HG02678 (cell line): ENCODE measurements at regions not wholly inside any gene's neighbourhood (a gene's known extent, or its start where the extent isn't known, plus 50 kb on each side); places are given as distances from the start of the nearest gene placed in this dataset.
"Not testable (repeated sequence)": the region's sequence is repeated elsewhere in the genome, so short reads cannot be mapped to it uniquely, and the experiment has no call there.

ENCODE experiments used
- ATAC-seq: cut with Tn5 transposase; IDR thresholded peaks from one replicate; pipeline ENCODE4 v1.9.1; 2021; ENCODE audit warnings: mild to moderate bottlenecking, moderate library complexity; ENCODE audit not compliant: unreplicated experiment

GRCh38 chr3:18988614-18989229 is 159.6 kb upstream of the KCNH8 start:
- no peak for ATAC-seq

- no peak for ATAC-seq
Observed at GRCh38 chr3:18987862-18988447, 160.4 kb upstream of the KCNH8 start.

GRCh38 chr3:18987070-18987469 is 161.2 kb upstream of the KCNH8 start:
- no peak for ATAC-seq

- no peak for ATAC-seq
Observed at GRCh38 chr3:18982920-18983319, 165.4 kb upstream of the KCNH8 start.

GRCh38 chr3:18976102-18976501 is 172.2 kb upstream of the KCNH8 start:
- not testable (repeated sequence) for ATAC-seq

- no peak for ATAC-seq
Observed at GRCh38 chr3:18968120-18968519, 180.2 kb upstream of the KCNH8 start.

- no peak for ATAC-seq
Observed at GRCh38 chr3:18965781-18966180, 182.5 kb upstream of the KCNH8 start.

- ATAC-seq = no peak
Observed at GRCh38 chr3:18964640-18965039, 183.7 kb upstream of the KCNH8 start.

- ATAC-seq = no peak
Observed at GRCh38 chr3:18951333-18951732, 197.0 kb upstream of the KCNH8 start.

- ATAC-seq = no peak
Observed at GRCh38 chr3:18946524-18946923, 201.8 kb upstream of the KCNH8 start.

GRCh38 chr3:18937574-18937973 is 210.7 kb upstream of the KCNH8 start:
- no peak for ATAC-seq

GRCh38 chr3:18919158-18919557 is 229.2 kb upstream of the KCNH8 start:
- ATAC-seq = no peak

GRCh38 chr3:18917923-18918322 is 230.4 kb upstream of the KCNH8 start:
- no peak for ATAC-seq

- no peak for ATAC-seq
Observed at GRCh38 chr3:18902081-18902793, 246.1 kb upstream of the KCNH8 start.

GRCh38 chr3:18901571-18901970 is 246.7 kb upstream of the KCNH8 start:
- no peak for ATAC-seq

GRCh38 chr3:18900994-18901393 is 247.3 kb upstream of the KCNH8 start:
- peak; percentile 79 for ATAC-seq

GRCh38 chr3:18898911-18899310 is 249.4 kb upstream of the KCNH8 start:
- no peak for ATAC-seq

GRCh38 chr3:18892756-18893155 is 255.6 kb upstream of the KCNH8 start:
- ATAC-seq = no peak

- no peak for ATAC-seq
Observed at GRCh38 chr3:18892047-18892446, 256.3 kb upstream of the KCNH8 start.

GRCh38 chr3:18891641-18892040 is 256.7 kb upstream of the KCNH8 start:
- ATAC-seq = no peak

- ATAC-seq = no peak
Observed at GRCh38 chr3:18890449-18890848, 257.9 kb upstream of the KCNH8 start.

GRCh38 chr3:18888819-18889218 is 259.5 kb upstream of the KCNH8 start:
- ATAC-seq = no peak
